HCEC 1CT (cell line): ENCODE measurements at regions not wholly inside any gene's neighbourhood (a gene's known extent, or its start where the extent isn't known, plus 50 kb on each side); places are given as distances from the start of the nearest gene placed in this dataset.

ENCODE experiments used
- DNase-seq: peaks from one replicate; pipeline ENCODE4 v3.0.0-alpha.2; 2017

DNA sequence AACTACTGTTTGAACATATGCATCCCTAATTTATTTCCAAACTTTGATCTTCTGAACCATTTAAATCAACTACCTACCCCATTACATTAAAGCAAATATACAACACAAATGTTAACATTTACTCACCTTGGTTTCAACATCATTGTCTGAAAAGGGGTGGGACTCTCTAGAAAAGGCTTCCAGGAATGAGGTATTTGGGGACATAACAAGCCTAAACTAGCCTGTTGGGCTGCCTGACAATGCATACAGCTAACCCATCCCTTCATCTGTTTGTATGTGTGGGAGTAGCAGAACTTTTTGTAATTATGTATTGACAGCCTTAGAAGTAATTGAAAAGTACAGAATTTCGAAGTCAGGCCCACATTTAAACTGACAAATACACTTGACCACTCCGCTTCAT is 2225.9 kb upstream of the C9orf72 start:
- DNase-seq: no peak

DNA sequence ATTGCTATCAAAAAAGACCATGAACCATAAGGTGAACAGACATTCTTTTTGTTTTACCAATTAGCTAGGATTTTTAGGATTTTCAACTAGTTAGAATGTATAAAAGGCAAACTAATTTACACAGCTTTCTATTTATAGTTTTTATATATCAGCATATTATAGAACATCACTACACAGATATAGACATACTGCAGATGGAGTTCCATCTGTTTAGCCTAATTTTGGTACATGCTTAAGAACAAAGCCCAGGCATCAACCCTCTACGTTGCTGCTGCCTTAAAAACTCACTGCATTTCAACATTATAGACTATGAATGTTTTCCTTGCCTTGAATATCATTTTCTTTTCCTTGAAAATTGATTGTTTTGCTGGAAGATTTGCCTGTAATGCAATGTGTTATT is 2227.5 kb upstream of the C9orf72 start:
- no peak for DNase-seq

DNA sequence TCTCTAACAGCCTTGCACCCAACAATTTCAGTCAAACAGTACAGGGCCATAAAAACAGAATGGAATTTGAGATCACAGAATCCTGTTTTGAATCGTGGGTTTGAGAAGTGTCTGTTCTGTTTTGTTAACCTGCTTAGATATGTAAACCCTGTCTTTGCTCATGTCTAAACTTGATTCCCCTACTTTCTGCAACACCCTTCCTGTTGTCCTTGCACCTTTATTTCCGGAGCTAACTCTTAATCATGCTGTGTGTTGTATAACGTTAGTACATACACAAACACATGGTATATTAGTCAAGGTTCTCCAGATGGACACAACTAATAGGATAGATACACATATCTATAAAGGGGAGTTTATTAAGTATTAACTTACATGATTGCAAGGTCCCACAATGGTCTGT is 2229.2 kb upstream of the C9orf72 start:
- no peak for DNase-seq

DNA sequence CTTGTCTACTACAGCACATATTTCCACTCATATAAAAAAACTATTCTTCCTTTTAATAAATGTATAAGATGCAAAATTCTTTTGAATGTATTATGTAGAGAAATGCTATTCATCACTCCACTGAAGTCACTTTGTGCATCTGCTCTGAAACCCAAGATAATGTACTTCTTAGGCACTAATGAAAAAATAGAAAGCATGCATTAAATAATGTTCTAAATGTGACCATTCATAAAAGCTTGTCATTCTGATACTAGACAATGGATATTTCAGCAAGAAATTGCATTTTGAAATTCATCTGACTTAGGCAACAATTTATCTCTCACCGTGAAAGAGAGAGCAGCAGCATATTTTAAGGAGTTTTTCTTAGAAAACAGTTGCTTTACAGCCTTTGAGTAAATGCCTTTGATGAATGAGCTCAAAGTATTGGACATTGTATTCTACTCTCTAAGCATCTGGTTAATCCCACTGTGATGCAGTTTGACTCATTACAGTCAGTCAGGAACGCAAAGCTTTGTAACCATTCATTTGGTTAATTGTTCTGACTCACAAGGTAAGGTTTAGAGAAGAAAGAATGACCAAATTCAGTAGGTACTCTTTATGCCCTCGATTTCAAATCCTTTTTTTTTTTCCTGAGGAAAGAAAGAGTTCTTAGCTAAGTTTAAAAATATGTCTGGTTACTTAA is 2233.8 kb upstream of the C9orf72 start:
- DNase-seq: no peak

DNA sequence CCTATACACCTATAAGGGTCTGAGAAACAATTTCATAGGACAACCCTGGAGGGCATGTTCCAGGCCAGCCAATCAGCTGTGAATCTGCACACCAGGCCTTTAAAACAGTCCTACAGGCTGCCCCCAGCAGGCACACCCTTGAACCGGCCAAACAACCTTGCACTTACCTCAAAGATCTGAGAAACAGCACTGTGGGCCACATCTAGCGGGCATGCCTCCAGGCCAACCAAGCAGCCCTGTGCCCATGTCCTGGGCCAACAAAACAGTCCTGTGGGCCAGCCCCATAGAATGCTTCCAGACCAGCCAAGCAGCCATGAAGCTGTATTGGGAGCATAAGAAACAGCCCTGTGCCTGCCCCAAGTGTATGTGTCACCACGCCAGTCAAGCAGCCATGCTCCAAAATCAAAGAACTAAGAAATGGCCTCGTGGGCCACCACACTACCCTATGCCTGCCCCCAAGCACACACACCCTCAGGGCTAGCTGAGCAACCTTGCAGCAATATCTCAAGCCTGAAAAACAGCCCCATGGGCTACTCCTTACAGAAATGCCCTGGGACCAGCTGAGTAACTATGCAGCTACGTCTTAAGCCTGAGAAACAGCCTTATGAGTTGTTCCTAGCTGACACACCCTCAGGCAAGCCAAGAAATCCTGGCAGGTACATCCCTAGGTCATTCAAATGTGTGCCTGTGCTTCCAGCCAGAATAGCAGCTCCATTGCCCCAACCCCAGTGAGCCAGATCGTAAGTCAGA is 2243.8 kb upstream of the C9orf72 start:
- no peak for DNase-seq

DNA sequence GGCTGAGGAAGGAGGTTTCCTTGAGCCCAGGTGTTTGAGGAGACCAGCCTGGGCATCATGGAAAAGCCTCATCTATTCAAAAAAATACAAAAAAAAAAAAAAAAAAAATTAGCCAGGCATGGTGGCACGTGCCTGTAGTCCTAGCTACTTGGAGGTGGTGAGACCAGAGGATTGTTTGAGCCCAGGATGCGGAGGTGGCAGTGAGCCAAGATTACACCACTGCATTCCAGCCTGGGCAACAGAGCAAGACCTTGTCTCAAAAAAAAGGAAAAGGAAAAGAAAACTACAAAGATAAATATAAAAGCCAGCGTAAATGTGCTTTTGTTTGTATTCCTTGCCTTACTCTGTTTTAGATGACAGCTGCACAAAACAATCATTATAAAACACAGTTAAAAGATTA is 2249.2 kb upstream of the C9orf72 start:
- DNase-seq: no peak

DNA sequence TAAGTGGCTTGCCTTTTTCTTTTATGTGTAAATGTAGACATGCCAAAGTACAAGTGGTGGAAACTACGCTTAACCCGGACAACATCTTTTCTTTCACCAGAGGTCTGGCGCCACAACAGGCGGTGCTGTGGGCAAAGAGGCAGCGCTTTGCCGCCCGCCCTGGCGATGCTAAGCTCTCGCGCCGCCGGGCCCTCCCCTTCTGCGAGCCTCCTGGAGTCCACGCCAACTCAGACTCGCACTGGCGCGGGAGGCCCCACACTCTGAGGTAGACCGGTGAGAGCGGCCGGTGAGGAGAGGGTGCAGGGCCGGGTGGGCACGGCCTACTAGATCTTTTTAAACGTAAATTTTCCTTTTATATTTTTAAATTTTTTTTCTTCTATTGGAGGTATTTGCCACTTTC is 2253.1 kb upstream of the C9orf72 start:
- DNase-seq: no peak

DNA sequence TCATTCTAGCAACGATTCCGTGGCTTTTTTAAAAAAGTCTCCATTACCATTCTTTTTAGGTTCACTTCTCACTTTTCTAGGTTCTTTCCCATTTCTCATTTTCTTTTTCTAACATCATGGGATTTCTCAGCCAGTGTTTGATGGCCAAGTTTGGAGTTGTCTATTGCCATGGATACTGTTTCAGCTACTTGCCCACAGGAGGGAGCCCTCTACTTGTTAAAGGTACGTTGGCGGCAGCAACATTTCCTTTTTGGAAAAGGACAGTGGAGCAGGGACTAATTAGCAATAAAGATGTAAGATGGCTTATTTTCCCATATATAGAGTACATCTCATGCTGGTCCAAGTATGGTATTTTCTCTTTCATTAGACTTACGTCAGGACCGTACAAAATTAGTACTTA is 2257.5 kb upstream of the C9orf72 start:
- DNase-seq: no peak

DNA sequence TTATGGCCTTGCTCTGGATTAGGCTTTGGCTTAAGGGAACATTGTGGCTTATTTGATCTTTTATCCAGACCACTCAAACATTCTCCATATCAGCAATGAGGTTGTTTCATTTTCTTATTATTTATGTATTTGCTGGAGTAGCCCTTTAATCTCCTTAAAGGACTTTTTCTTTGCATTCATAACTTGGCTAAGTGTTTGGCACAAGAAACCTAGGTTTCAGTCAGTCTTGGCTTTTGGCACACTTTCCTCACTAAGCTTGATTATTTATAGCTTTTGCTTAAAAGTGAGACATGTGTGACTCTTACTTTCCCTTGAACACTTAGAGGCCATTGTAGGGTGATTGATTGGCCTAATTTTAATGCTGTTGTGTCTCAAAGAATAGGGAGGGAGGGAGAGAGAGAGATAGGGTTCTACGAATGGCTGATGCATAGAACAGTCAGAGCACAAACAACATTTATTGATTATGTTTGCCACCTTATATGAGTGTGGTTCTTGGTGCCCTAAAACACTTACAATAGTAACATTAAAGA is 2265.3 kb upstream of the C9orf72 start:
- no peak for DNase-seq

DNA sequence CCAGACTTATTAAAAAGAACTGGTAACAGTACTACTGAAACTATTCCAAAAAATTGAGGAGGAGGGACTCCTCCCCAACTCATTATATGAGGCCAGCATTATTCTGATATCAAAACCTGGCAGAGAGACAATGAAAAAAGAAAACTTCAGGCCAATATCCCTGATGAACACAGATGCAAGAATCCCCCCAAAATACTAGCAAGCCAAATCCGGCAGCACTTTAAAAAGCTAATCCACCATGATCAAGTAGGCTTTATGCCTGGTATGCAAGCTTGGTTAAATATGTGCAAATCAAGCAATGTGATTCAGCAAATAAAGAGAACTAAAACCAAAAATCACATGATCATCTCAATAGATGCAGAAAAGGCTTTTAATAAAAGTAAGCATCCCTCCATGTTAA is 2271.0 kb upstream of the C9orf72 start:
- DNase-seq: no peak

DNA sequence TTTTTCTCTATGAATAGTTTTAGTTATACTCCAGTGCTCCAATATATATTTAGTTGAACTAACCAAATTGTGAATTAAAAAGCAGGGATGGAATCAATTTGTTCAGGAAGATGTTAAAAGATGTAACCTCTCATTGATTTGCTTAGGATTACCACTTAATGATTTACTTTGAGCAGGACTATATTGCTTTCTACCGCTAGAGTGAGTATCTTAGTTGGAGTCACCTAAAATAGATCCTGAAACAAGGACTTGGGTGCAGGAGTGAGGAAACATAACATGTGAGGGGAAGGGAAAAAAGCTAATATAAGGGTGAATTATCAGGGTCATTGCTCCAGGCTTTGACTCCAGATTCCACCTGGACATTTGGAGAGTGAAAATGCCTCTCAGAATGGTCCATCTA is 2277.4 kb upstream of the C9orf72 start:
- DNase-seq: no peak

DNA sequence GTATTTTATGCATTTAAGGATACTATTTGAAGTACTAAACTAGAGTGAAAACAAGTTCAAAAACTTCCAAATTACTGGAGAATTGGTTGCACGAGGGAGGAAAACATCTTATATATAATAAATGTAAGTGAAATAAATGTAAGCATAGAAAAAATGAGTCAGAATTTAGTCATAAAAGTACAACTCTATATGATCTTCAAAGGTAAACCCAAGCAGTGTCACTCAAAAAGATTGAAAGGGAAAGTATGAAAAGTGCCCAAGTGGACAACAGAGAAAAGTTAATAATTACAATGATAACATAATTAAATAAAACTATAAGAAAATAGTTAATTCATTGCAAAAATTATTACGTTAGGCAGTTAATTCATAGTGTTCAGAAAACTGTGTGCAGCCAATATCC is 2288.5 kb upstream of the C9orf72 start:
- DNase-seq: no peak

DNA sequence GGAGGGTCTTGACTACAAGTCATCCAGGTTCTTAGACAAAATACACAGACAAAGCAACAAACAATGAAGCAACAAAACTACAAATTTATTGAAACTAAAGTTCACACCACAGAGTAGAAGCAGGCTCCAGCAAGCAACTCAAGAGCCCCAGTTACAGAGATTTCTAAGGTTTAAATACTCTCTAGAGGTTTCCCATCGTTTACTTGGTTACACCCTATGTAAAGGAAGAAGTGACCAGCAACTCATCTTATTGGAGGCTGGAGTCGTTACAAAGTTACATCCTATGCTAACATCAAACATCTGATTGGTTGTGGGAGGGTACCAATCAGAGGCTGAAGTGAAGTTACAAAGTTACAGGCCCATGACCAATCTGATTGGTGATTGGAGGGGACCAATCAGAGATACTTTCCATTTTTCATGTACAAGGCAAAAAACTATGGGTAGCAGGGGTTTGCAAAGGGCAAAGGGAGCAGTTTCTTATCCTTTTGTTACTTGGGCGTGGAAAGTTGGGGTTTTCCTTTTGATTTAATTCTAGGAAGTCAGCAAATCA is 2292.6 kb upstream of the C9orf72 start:
- DNase-seq: no peak

DNA sequence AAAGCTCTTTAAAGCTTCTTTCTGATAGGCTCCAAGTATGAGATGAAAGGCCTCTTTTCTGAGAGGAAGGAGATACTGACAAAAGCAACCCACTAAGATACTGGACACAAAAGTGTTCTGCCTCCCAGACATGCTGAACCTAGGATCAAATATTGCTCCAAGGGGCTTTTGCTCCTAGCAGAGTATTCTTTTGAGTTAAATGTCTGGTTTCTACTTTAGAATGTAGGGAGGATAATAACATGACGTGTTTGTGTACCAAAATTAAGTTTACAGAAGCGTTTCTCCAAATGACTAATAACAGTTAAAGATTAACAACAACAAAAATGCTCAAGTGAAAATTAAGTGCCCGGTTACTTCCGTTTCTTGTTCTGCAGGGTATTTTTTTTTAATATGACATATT is 2293.3 kb upstream of the C9orf72 start:
- no peak for DNase-seq

DNA sequence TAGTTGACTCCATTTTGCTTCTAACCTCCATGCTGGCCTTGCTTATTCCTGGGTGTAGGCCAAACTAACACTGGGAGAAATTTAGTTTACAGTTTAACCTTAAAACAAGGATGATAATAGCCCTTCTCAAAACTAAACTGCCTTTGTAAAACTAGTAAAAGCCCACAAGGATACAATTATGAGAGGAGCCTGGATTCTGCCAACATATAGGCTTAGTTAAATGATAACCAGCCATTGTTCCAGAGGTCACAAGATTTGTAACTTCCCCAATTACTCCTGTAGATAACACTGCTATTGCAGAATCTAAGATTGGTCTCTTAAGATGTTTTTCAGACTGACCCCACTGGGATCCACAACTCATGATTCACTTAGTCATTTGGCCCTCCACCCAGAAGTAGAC is 2300.3 kb upstream of the C9orf72 start:
- no peak for DNase-seq

DNA sequence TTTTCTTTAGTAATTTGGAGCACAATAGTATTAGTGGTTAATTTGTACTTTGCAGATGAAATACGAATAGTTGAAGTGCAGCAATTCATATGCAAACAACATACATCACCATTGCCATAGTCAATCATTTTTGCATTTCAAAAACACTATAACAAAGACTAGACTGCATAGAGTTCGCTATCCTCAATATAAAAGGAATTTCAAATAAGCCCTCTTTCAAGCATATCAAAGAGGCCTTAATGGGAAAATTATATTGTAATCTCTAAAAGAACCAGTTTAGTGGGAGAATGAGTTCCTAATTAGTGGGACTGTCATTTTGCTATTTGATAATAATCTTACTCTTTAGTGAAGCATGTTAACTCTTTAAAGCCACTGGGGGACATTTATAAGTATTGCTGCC is 2302.3 kb upstream of the C9orf72 start:
- no peak for DNase-seq

DNA sequence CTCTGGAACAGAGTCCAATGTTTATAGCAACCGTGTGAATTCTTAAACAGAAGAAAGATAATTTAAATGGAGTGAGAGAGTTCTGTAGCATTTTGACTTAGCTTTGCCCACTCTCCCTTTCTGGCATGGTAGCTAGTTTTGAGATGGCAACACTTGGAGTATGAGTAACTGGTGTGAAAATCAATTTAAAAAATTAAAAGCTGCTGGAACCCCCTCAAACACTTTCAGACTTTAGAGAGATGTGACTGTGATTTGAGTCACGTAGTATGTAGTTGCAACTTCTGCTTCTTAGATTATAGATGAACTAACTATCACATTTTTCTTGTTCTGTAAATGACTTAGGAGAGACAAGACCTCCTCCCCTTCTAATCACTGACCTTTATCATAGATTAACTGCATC is 2309.5 kb upstream of the C9orf72 start:
- DNase-seq: no peak

DNA sequence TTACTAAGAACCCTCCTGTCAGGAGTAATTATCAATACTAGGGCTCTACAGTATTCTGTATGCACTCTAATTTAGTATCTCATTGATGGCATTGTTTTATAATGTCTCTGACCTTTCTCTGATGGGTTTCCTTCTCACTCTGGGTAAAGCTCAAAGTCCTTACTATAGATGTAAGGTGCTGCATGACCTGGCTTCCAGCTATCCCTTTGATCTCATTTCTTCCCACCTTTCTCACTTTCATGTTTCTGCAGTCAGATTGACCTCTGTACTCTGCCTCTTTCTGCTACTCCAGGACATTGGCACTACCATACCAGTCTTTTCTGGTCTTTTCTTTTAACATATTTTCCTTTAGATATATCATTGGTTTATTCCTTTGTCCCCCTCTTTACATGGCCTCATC is 2332.8 kb upstream of the C9orf72 start:
- no peak for DNase-seq

DNA sequence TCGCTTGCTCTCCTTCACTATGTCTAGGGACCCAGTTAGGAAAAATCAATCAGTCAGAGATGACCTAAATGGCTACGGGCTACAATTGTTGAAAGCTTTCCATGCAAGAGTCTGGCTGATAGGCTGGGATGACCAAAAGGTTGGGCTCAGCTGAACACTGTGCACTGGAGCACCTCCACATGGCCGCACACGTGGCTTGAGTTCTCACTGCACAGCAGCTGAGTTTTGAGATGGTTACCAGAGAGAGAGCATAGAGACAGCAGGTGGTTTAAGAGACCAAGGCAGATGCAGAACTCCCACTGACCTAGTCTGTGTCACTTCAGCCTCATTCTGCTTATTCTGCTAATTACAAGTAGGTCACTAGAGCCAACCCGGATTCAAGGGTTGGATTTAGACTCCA is 2354.8 kb upstream of the C9orf72 start:
- no peak for DNase-seq

DNA sequence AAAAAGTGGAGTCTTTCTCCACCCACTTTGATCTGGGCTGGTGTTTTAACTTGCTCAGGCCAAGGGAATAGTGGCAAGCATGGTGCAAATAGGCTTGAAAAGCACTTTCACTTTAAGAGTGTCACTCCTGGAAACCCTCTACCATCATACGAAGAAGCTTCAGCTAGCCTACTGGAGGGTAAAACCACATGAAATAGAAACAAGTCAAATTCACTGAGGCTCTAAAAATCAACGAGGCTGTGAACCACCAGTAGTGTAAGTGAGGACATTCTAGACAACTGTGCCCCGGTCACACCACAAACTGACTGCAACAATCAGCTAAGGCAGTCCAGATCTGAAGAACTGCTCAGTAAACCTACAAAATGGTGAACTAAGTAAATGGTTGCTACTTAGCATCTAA is 2366.3 kb upstream of the C9orf72 start:
- DNase-seq: no peak

DNA sequence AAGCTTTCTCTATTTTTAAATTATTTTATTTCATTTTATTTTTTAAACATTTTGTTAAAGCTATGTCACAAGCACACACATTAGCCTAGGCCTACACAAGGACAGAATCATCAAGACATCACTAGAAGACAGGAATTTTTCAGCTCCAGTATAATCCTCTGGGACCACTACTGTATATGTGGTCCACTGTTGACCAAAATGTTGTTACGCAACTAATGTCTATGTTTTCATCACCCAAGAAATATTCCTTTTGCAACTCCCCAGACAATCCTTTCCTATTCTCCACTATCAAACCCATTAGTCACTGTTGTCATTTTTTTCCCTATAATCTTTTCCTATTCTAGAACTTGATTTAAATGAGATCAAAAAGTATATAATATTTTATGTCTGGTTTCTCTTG is 2371.7 kb upstream of the C9orf72 start:
- no peak for DNase-seq

DNA sequence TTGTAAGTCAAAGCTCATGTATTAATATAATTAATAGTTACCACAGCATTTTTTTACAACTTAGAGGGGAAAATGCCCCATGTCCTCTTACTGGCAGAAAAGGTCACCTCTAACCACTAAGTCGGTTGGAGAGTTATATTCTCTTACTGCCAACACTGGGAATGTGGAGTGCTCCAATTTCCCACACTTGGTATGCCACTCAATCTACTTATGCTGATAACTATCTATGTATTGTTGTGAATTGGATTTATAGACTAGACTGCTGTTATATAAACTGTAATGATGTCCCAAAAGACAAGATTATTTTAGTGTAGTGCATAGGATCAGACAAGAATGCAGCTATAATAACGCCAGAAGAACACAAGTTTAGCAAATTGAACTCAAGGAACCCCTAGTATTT is 2385.2 kb upstream of the C9orf72 start:
- DNase-seq: no peak

DNA sequence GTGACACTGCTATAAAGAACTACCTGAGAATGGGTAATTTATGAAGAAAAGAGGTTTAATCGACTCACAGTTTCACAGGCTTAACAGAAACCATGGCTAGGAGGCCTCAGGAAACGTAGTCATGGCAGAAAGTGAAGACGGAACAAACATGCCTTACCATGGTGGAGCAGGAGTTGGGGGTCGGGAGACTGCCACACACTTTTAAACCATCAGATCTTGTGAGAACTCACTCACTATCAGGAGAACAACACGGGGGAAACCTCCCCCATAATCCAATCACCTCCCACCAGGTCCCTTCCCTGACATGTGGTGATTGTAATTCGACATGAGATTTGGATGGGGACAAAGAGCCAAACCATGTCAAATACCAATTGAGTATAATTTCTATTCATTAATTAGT is 2392.6 kb upstream of the C9orf72 start:
- DNase-seq: no peak

DNA sequence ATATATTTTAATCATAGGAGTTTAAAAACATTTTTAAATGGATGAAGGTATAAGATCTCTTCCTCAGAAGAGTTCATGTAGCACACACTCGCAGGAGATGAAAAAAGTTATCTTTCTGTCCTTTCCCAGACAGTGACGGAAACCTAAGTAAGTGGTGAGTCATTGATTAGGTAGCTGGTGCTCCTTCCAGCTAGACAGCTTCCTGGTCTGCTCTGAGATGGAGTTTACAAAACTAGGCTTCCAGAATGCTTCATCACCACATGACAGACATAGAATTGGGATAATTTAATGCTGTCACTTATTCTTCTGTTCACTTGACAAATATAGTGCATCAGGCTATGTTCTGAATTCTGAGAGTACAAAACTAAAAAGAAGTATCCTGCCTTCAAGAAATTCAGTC is 2393.0 kb upstream of the C9orf72 start:
- no peak for DNase-seq
